Suprapubic skin (tissue), 3 donors: ENCODE measurements at regions not wholly inside any gene's neighbourhood (a gene's known extent, or its start where the extent isn't known, plus 50 kb on each side); places are given as distances from the start of the nearest gene placed in this dataset.

ENCODE experiments used
- CTCF ChIP-seq, 2 donors: fragments of 200-600 bp in 1 of 2; fragments of 450-650 bp in 1 of 2; sonication (generic) in 1 of 2; IDR thresholded peaks; one replicate each; pipeline ENCODE4 v1.5.1; 2016 to 2019; ENCODE audit warnings: antibody characterized with exemption in 2 of 2, mild to moderate bottlenecking in 1 of 2, moderate library complexity in 1 of 2
- POLR2A ChIP-seq, 2 donors: fragments of 450-650 bp; IDR thresholded peaks; one replicate each; pipeline ENCODE4 v1.6.1; 2017; ENCODE audit warnings: antibody characterized with exemption in 2 of 2, mild to moderate bottlenecking in 2 of 2, moderate library complexity in 2 of 2

- TF ChIP-seq CTCF (IDR thresholded peaks at IDR 0.05) (no peak), POLR2A (IDR thresholded peaks at IDR 0.05) (no peak)
Measured at GRCh38 chr5:62077823-62078550, 228.0 kb upstream of the KIF2A start.
